ENCODE measurements at regions not wholly inside any gene's neighbourhood (a gene's known extent, or its start where the extent isn't known, plus 50 kb on each side); places are given as distances from the start of the nearest gene placed in this dataset.

GRCh38 chr2:239721991-239722759 is 303.0 kb downstream of the NDUFA10 start:
- no peak overlapping the region for H3K27ac ChIP-seq (ENCODE audit: extremely low read depth, low read depth, low read length)
- H3K36me3 ChIP-seq (ENCODE audit: control insufficient read depth in 2 of 2, insufficient read depth in 1 of 2, low read length in 2 of 2) = no peaks in the 10 kb centered on the region
- CTCF ChIA-PET = no interaction called here
- H3K4me3 ChIP-seq (ENCODE audit: low read depth, low read length) = no peak overlapping the region
- no peaks in the 10 kb centered on the region for H3K4me1 ChIP-seq (ENCODE audit: control insufficient read depth, insufficient read depth, low read length)
- POLR2A ChIA-PET = no interaction called here
- no peak for TF ChIP-seq ZNF239 (tag by site-specific recombination; IDR thresholded peaks at IDR 0.05)
- no peak for TF ChIP-seq ZNF664 (tag by site-specific recombination; IDR thresholded peaks at IDR 0.05)
- no peak for TF ChIP-seq ZNF302 (tag by site-specific recombination; IDR thresholded peaks at IDR 0.05; ENCODE audit: low read depth)
- TF ChIP-seq ATF2 (tag by site-specific recombination; IDR thresholded peaks at IDR 0.05; ENCODE audit: low read depth) = no peak
- TF ChIP-seq PRDM1 (tag by site-specific recombination; IDR thresholded peaks at IDR 0.05) = no peak
- TF ChIP-seq ZNF362 (tag by site-specific recombination; IDR thresholded peaks at IDR 0.05) = no peak
- no peak for TF ChIP-seq ZNF133 (tag by site-specific recombination; IDR thresholded peaks at IDR 0.05)
- no peak for TF ChIP-seq TSHZ1 (tag by site-specific recombination; IDR thresholded peaks at IDR 0.05; ENCODE audit: borderline replicate concordance)
- TF ChIP-seq ZNF473 (tag by site-specific recombination; IDR thresholded peaks at IDR 0.05) = no peak
- TF ChIP-seq ZNF426 (tag by site-specific recombination; IDR thresholded peaks at IDR 0.05) = no peak
- TF ChIP-seq KLF1 (tag by site-specific recombination; IDR thresholded peaks at IDR 0.05) = no peak
- no peak for TF ChIP-seq ZNF645 (tag by site-specific recombination; IDR thresholded peaks at IDR 0.05)
- TF ChIP-seq EGR2 (tag by site-specific recombination; IDR thresholded peaks at IDR 0.05; ENCODE audit: low read depth) = no peak
- TF ChIP-seq ZNF37A (tag by site-specific recombination; IDR thresholded peaks at IDR 0.05) = no peak
- TF ChIP-seq ZNF266 (tag by site-specific recombination; IDR thresholded peaks at IDR 0.05; ENCODE audit: low read depth) = no peak
- H3K9me3 ChIP-seq (ENCODE audit: control insufficient read depth, insufficient read depth, low read depth, low read length) = no peaks in the 10 kb centered on the region

- POLR2A ChIA-PET = no interaction called here
- CTCF ChIA-PET = no interaction called here
- TF ChIP-seq ZBTB1 (tag by site-specific recombination; IDR thresholded peaks at IDR 0.05) = no peak
- no peak for TF ChIP-seq ZSCAN18 (tag by site-specific recombination; IDR thresholded peaks at IDR 0.05)
- TF ChIP-seq YY2 (tag by site-specific recombination; IDR thresholded peaks at IDR 0.05) = no peak
- no peak for TF ChIP-seq ZSCAN4 (tag by site-specific recombination; IDR thresholded peaks at IDR 0.05)
- TF ChIP-seq ZNF37A (tag by site-specific recombination; IDR thresholded peaks at IDR 0.05) = no peak
- no peak for TF ChIP-seq ZNF350 (tag by site-specific recombination; IDR thresholded peaks at IDR 0.05)
- no peak for TF ChIP-seq SP7 (tag by site-specific recombination; IDR thresholded peaks at IDR 0.05)
- TF ChIP-seq ZNF837 (tag by site-specific recombination; IDR thresholded peaks at IDR 0.05) = no peak
- no peak for TF ChIP-seq KLF17 (tag by site-specific recombination; IDR thresholded peaks at IDR 0.05)
- TF ChIP-seq GLIS2 (tag by site-specific recombination; IDR thresholded peaks at IDR 0.05) = no peak
- no peak for TF ChIP-seq TRIM28 (IDR thresholded peaks at IDR 0.05; ENCODE audit: borderline replicate concordance, low read length)
These were observed 303.6 kb downstream of the NDUFA10 start for GRCh38 chr2:239721531-239721930.

More at GRCh38 chr2:239721531-239721930, 303.6 kb downstream of the NDUFA10 start:
- Histone ChIP-seq H3K4me1 (ENCODE audit: control insufficient read depth, insufficient read depth, low read length) (no peaks in the 10 kb centered on the region), H3K4me3 (ENCODE audit: low read depth, low read length) (no peak overlapping the region), H3K36me3 (ENCODE audit: control insufficient read depth in 2 of 2, insufficient read depth in 1 of 2, low read length in 2 of 2) (no peaks in the 10 kb centered on the region), H3K9me3 (ENCODE audit: control insufficient read depth, insufficient read depth, low read depth, low read length) (no peaks in the 10 kb centered on the region), H3K27ac (ENCODE audit: extremely low read depth, low read depth, low read length) (no peak overlapping the region)

Data from HEK293 (cell line).